Naive B cell (primary cell): ENCODE measurements at regions not wholly inside any gene's neighbourhood (a gene's known extent, or its start where the extent isn't known, plus 50 kb on each side); places are given as distances from the start of the nearest gene placed in this dataset.
"Not testable (repeated sequence)": the region's sequence is repeated elsewhere in the genome, so short reads cannot be mapped to it uniquely, and the experiment has no call there.

Experiments used
- ATAC-seq, 2 donors: fragments of 150-1000 bp; cut with Tn5 transposase; 2 replicates each; pipeline ENCODE4 v1.10.0; 2021; ENCODE audit warnings: low read depth in 2 of 2, mild to moderate bottlenecking in 2 of 2, moderate library complexity in 2 of 2
- DNase-seq: peaks from one replicate; pipeline ENCODE4 v3.0.0; 2022
- H3K27ac Mint-ChIP-seq, 6 donors: one replicate each; pipeline ENCODE4 v1.8.0; 2020 to 2022; ENCODE audit warnings: mild to moderate bottlenecking in 6 of 6, mixed read lengths in 6 of 6, moderate library complexity in 5 of 6, inconsistent platforms in 2 of 6
- H3K27me3 Mint-ChIP-seq, 3 donors: one replicate each; pipeline ENCODE4 v1.8.0; 2021 to 2022; ENCODE audit warnings: mixed read lengths in 3 of 3, mild to moderate bottlenecking in 1 of 3
- H3K36me3 Mint-ChIP-seq, 2 donors: one replicate each; pipeline ENCODE4 v1.8.0; 2020 to 2022; ENCODE audit warnings: mixed read lengths in 2 of 2, inconsistent platforms in 1 of 2, mild to moderate bottlenecking in 1 of 2
- H3K4me1 Mint-ChIP-seq, 3 donors: one replicate each; pipeline ENCODE4 v1.8.0; 2020 to 2022; ENCODE audit warnings: mixed read lengths in 3 of 3, inconsistent platforms in 1 of 3, mild to moderate bottlenecking in 1 of 3, moderate library complexity in 1 of 3
- H3K4me3 Mint-ChIP-seq, 8 donors: one replicate each; pipeline ENCODE4 v1.8.0; 2020 to 2022; ENCODE audit warnings: mild to moderate bottlenecking in 8 of 8, mixed read lengths in 8 of 8, moderate library complexity in 8 of 8, inconsistent platforms in 2 of 8
- H3K9me3 Mint-ChIP-seq, 7 donors: one replicate each; pipeline ENCODE4 v1.8.0; 2020 to 2022; ENCODE audit warnings: mixed read lengths in 7 of 7, mild to moderate bottlenecking in 5 of 7, inconsistent platforms in 2 of 7, moderate library complexity in 1 of 7

DNA sequence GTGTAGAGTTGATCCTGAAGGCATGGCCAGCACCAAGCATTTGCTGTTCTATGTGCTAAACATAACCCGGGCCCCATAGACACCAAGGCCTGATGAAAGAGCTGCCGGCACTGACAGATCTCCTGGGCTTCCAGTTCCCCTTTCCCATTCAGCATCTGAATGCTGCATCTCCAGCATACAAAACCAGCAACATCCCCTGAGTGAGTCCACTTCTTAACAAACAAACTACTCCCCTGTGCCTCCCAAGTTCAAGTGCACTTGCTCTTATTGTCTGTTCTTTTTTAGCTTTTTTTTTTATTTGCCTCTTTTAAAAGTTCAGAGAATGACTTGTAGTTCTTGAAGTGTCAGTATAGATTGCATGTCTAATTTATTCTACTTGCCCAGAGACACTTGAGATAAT lies 156.0 kb downstream of the EDEM1 start:
- DNase-seq (no peak), ATAC-seq (no peak)
- H3K4me3 Mint-ChIP-seq: no peak overlapping the region
- peaks cover 5 to 19% (median 11%) of the 10 kb centered on the region in 3 donors for H3K27me3 Mint-ChIP-seq
- peak overlapping the region in 2 of 6 donors; percentile 34 to 55 for H3K27ac Mint-ChIP-seq
- no peaks in the 10 kb centered on the region for H3K4me1 Mint-ChIP-seq
- H3K9me3 Mint-ChIP-seq: peaks cover 0 to 2% (median 0%) of the 10 kb centered on the region in 7 donors
- H3K36me3 Mint-ChIP-seq: no peaks in the 10 kb centered on the region

DNA sequence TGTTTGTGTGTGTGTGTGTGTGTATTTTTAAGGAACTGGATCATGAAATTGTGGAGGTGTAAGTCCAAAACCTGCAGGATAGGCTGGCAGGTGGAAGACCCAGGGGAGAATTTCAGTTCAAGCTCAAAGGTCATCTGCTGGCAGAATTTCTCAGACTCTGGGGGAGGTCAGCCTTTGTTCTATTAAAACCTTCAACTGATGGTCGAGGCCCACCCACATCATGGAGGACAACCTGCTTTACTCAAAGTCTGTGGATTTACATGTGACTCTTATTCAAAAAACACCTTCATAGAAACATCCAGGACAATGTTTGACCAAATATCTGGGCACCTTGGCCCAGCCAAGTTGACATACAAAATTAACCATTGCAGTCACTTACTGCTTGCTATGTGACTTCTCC lies 157.2 kb downstream of the EDEM1 start:
- H3K27ac Mint-ChIP-seq: peak overlapping the region in 1 of 6 donors; percentile 12
- H3K4me1 Mint-ChIP-seq: no peaks in the 10 kb centered on the region
- DNase-seq (no peak), ATAC-seq (no peak)
- H3K9me3 Mint-ChIP-seq: peaks cover 0 to 6% (median 3%) of the 10 kb centered on the region in 7 donors
- peaks cover 0 to 6% of the 10 kb centered on the region in 2 donors for H3K36me3 Mint-ChIP-seq
- no peak overlapping the region for H3K4me3 Mint-ChIP-seq
- H3K27me3 Mint-ChIP-seq: peaks cover 11 to 26% (median 22%) of the 10 kb centered on the region in 3 donors

DNA sequence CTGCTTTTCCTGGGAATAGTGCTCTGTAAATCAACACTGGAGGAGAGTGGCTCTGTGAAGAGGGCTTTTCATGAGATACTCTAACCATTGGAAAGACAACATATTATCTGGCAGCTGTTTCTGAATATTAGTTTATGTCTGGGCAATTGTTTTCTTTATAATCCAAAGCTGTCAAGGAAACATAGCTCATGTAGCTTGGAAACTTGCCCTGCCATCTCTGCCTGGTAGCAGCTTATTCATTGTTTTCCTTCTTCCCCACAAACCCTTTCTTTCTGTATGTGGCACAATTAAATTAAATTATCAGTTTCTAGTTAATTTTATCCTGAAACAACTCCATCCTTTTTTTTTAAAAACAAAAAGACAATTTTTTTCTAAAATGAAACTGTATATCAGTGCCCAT lies 160.0 kb downstream of the EDEM1 start:
- peaks cover 0 to 8% of the 10 kb centered on the region in 2 donors for H3K36me3 Mint-ChIP-seq
- H3K9me3 Mint-ChIP-seq: peaks cover 0 to 9% (median 3%) of the 10 kb centered on the region in 7 donors
- H3K27me3 Mint-ChIP-seq: peaks cover 9 to 24% (median 23%) of the 10 kb centered on the region in 3 donors
- H3K4me1 Mint-ChIP-seq: no peaks in the 10 kb centered on the region
- no peak overlapping the region for H3K27ac Mint-ChIP-seq
- H3K4me3 Mint-ChIP-seq: no peak overlapping the region
- ATAC-seq: no peak
- DNase-seq: no peak

DNA sequence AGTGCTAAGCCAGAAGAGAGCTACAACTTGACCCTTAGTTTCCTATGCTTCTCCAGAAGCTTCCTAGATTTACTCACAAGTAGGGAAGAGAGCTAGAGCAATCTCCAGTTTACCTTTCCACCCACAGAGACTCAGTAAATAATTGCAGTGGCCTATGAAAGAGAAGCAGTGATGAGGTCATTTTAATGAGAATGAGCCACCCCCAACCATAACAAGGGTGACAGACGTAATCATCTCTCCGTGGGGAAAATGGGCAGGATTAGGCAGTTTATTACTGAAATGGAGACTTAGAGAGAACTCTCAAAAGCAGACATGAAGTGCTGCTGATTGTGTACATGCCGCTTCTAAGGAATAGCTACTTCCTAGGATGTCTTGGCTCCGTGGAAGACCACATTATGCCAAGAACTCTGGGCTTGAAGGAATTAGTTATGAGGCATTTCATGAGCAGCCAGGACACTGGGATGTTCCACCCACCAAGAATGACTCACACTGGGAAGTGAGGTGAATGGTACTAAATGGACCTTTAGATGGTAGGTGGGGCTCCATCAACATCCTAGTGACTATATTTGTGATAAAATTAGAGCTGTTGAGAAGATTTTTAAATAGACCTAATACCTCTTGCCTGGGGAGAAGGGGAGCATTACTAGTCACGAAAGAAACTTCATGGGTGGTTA lies 160.9 kb downstream of the EDEM1 start:
- DNase-seq (no peak), ATAC-seq (no peak)
- Mint-ChIP-seq H3K27me3 (peaks cover 13 to 24% (median 23%) of the 10 kb centered on the region in 3 donors), H3K4me1 (no peaks in the 10 kb centered on the region), H3K36me3 (peaks cover 0 to 8% of the 10 kb centered on the region in 2 donors), H3K27ac (peak overlapping the region in 1 of 6 donors; percentile 74), H3K9me3 (peaks cover 0 to 9% (median 3%) of the 10 kb centered on the region in 7 donors), H3K4me3 (no peak overlapping the region)

DNA sequence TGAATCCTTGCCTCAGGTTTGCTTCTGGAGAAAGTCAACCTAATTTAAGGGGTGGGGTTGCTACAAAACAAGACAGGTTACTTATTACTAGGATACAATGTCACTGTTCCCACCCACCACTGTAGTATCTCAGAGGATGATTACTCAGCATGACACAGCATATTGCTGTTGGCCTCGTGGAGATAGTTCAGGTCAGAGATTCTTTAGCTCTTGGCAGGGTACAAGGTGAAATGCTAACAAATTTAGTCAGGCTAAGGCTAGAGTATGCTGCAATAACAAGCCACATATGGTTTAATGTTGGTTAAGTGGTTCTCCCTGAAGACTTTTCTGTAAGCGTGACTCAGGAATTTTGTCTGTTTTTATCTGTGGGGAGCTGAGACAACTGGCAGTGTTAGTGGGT lies 161.8 kb downstream of the EDEM1 start:
- peaks cover 0 to 9% (median 3%) of the 10 kb centered on the region in 7 donors for H3K9me3 Mint-ChIP-seq
- H3K4me1 Mint-ChIP-seq: no peaks in the 10 kb centered on the region
- peaks cover 0 to 8% of the 10 kb centered on the region in 2 donors for H3K36me3 Mint-ChIP-seq
- no peak for DNase-seq
- peaks cover 13 to 24% (median 23%) of the 10 kb centered on the region in 3 donors for H3K27me3 Mint-ChIP-seq
- ATAC-seq: no peak
- H3K27ac Mint-ChIP-seq: peak overlapping the region in 1 of 6 donors; percentile 3
- H3K4me3 Mint-ChIP-seq: no peak overlapping the region

DNA sequence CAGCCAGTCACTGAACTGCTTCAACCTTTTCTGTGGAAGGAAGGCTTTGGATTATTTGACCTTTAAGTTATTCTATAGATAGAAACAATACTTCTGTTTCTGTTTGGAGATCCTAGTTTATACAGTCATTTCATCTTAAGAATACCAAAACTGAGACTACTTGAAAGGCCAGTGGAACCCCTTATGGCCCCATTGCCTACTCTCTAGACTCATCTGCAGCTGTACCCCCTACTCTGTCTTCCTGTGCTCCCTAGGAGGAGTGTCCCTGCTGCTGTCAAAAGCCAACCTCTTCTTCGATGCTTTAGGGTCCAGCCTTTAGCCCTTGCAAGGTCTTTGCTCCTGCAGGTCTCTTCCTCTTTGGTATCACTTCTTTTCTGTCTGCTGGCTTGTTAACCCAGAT lies 169.6 kb downstream of the EDEM1 start:
- Mint-ChIP-seq H3K4me1 (no peaks in the 10 kb centered on the region), H3K9me3 (peaks cover 15 to 27% (median 17%) of the 10 kb centered on the region in 7 donors), H3K27me3 (peaks cover 14 to 27% (median 17%) of the 10 kb centered on the region in 3 donors), H3K36me3 (peaks cover 17 to 18% of the 10 kb centered on the region in 2 donors), H3K27ac (no peak overlapping the region), H3K4me3 (no peak overlapping the region)
- no peak for DNase-seq
- no peak for ATAC-seq

DNA sequence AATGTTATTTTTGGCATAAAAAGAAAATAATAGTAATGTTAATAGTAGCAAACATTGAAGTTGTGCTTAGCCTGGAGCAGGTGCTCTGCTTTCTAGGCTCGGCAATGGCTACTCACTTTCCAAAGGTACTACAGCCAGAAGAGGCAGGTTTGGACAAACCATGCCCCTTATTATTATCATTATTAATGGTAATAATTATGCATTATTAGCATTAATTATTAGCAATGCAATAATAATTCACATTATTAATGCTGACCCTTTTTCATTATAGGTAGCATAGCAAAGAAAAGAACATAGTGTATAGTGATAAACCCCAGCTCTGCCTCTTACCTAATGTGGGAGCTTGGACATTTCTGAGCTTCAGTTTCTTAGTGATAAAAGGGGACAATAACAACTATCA lies 171.4 kb downstream of the EDEM1 start:
- Mint-ChIP-seq H3K4me1 (no peaks in the 10 kb centered on the region), H3K4me3 (no peak overlapping the region), H3K9me3 (peaks cover 15 to 27% (median 17%) of the 10 kb centered on the region in 7 donors), H3K27ac (no peak overlapping the region), H3K27me3 (peaks cover 13 to 27% (median 14%) of the 10 kb centered on the region in 3 donors), H3K36me3 (peaks cover 17 to 18% of the 10 kb centered on the region in 2 donors)
- DNase-seq: no peak
- no peak for ATAC-seq

DNA sequence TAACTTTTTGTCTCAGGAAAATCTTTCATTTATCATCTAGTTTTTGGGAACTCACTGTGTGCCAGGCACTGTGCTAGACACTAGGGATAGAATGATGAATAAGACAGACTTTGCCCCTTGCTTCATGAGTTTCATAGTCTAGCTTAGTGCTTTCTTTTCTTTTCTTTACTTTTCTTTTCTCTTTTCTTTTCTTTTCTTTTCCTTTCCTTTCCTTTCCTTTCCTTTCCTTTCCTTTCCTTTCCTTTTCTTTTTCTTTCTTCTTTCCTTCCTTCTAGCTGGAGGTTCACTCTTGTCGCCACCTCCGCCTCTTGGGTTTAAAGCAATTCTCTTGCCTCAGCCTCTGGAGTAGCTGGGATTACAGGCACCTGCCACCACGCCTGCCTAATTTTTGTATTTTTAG lies 172.9 kb downstream of the EDEM1 start:
- H3K27ac Mint-ChIP-seq: no peak overlapping the region
- DNase-seq (no peak), ATAC-seq (no peak)
- H3K4me3 Mint-ChIP-seq: no peak overlapping the region
- peaks cover 15 to 27% (median 17%) of the 10 kb centered on the region in 7 donors for H3K9me3 Mint-ChIP-seq
- H3K36me3 Mint-ChIP-seq: peaks cover 17 to 18% of the 10 kb centered on the region in 2 donors
- H3K27me3 Mint-ChIP-seq: peaks cover 13 to 27% (median 14%) of the 10 kb centered on the region in 3 donors
- H3K4me1 Mint-ChIP-seq: peaks cover 0 to under 1% (median 0%) of the 10 kb centered on the region in 3 donors

DNA sequence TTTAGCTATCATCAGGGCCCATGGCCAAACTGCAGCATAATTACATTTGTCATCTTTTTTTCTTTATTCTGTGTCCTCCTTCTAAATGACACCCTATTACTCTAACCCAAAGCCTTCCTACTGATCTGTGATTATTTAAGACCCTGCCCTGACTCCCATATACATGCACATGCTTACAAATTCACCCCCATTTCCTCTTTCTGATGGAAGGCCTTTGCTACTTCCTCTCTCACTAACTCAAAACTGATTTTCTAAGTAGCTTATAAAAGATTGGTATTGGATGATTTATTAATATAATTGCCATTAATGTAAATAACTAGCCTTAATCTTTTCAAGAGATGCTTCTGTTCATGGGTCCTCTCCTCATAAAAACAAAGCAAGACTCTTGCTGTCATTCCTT lies 179.2 kb downstream of the EDEM1 start:
- H3K27me3 Mint-ChIP-seq: no peaks in the 10 kb centered on the region
- H3K36me3 Mint-ChIP-seq: peaks cover 0 to 4% of the 10 kb centered on the region in 2 donors
- H3K4me1 Mint-ChIP-seq: peaks cover 6 to 24% (median 13%) of the 10 kb centered on the region in 3 donors
- no peak overlapping the region for H3K4me3 Mint-ChIP-seq
- DNase-seq (no peak), ATAC-seq (peak in 1 of 2 donors; percentile 52)
- H3K9me3 Mint-ChIP-seq: peaks cover 0 to 6% (median 2%) of the 10 kb centered on the region in 7 donors
- peak overlapping the region in 2 of 6 donors; percentile 1 to 9 for H3K27ac Mint-ChIP-seq

DNA sequence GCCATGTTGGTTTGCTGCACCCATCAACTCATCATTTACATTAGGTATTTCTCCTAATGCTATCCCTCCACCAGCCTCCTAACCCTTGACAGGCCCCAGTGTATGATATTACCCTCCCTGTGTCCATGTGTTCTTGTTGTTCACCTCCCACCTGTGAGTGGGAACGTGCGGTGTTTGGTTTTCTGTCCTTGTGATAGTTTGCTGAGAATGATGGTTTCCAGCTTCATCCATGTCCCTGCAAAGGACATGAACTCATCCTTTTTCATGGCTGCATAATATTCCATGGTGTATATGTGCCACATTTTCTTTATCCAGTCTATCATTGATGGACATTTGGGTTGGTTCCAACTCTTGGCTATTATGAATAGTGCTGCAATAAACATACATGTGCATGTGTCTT lies 184.0 kb downstream of the EDEM1 start:
- Mint-ChIP-seq H3K4me1 (peaks cover 13 to 19% (median 18%) of the 10 kb centered on the region in 3 donors), H3K9me3 (peaks cover 0 to 26% (median 16%) of the 10 kb centered on the region in 7 donors)
- not testable (repeated sequence) for ATAC-seq, H3K36me3 Mint-ChIP-seq, H3K27ac Mint-ChIP-seq, H3K27me3 Mint-ChIP-seq, DNase-seq, H3K4me3 Mint-ChIP-seq

DNA sequence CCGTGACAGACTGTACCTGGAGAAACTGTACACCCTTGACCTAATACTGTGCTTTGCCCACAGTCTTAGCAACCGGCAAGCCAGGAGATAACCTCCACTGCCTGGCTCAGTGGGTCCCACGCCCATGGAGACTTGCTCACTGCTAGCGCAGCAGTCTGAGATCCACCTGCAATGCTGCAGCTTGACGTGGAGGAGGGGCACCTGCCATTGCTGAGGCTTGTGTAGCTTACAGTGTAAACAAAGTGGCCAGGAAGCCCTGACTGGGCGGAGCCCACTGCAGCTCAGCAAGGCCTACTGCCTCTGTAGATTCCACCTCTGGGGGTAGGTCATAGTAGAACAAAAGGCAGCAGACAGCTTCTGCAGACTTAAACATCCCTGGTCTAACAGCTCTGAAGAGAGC lies 189.3 kb downstream of the EDEM1 start:
- peak overlapping the region in 5 of 6 donors; percentile 54 to 84 (median 72) for H3K27ac Mint-ChIP-seq

DNA sequence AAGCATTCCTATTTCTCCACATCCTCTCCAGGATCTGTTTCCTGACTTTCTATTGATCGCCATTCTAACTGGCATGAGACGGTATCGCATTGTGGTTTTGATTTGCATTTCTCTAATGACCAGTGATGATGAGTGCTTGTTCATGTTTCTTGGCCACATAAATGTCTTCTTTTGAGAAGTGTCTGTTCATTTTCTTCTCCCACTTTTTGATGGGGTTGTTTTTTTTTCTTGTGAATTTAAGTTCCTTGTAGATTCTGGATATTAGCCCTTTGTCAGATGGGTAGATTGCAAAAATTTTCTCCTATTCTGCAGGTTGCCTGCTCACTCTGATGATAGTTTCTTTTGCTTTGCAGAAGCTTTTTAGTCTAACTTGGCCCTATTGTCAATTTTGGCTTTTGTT lies 191.8 kb downstream of the EDEM1 start:
- H3K4me3 Mint-ChIP-seq, ATAC-seq: not testable (repeated sequence)
- H3K9me3 Mint-ChIP-seq: peaks cover 5 to 38% (median 28%) of the 10 kb centered on the region in 7 donors

More for the DNA sequence above, 189.3 kb downstream of the EDEM1 start:
- DNase-seq: peak; percentile 64
- Mint-ChIP-seq H3K27me3 (peaks cover 0 to 6% (median 0%) of the 10 kb centered on the region in 3 donors), H3K36me3 (peaks cover 7 to 12% of the 10 kb centered on the region in 2 donors), H3K9me3 (peaks cover 0 to 43% (median 24%) of the 10 kb centered on the region in 7 donors), H3K4me1 (peaks cover 20 to 21% (median 20%) of the 10 kb centered on the region in 3 donors), H3K4me3 (peak overlapping the region in 6 of 8 donors; percentile 11 to 71 (median 54))
- ATAC-seq: peak; percentile 96 to 98

DNA sequence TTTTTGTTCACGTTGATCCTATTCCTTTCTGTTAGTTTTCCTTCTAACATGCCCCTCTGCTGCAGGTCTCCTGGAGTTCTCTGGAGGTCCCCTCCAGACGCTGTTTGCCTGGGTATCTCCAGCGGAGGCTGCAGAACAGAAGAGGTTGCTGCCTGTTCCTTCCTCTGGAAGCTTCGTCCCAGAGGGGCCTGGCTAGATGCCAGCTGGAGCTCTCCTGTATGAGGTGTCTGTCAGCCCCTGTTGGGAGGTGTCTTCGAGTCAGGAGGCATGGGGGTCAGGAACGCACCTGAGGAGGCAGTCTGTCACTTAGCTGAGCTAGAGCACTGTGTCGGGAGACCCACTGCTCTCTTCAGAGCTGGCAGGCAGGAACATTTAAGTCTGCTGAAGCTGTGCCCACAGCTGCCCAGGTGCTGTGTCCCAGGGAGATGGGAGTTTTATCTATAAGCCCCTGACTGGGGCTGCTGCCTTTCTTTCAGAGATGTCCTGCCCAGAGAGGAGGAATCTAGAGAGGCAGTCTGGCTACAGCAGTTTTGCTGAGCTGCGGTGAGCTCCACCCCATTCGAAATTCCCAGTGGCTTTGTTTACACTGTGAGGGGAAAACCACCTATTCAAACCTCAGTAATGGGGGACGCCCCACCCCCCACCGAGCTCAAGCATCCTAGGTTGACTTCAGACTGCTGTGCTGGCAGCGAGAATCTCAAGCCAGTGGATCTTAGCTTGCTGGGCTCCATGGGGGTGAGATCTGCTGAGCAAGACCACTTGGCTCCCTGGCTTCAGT lies 196.2 kb downstream of the EDEM1 start:
- not testable (repeated sequence) for H3K4me3 Mint-ChIP-seq, ATAC-seq, DNase-seq
- H3K27me3 Mint-ChIP-seq: peaks cover 0 to 15% (median 0%) of the 10 kb centered on the region in 3 donors
- peaks cover 7 to 16% of the 10 kb centered on the region in 2 donors for H3K36me3 Mint-ChIP-seq
- H3K27ac Mint-ChIP-seq: peak overlapping the region in 2 of 6 donors; percentile 29 to 83
- H3K9me3 Mint-ChIP-seq: peaks cover 5 to 31% (median 24%) of the 10 kb centered on the region in 7 donors
- H3K4me1 Mint-ChIP-seq: peaks cover 5 to 14% (median 7%) of the 10 kb centered on the region in 3 donors

More for the DNA sequence above, 191.8 kb downstream of the EDEM1 start:
- DNase-seq, H3K27ac Mint-ChIP-seq: not testable (repeated sequence)
- peaks cover 0 to 15% (median 0%) of the 10 kb centered on the region in 3 donors for H3K27me3 Mint-ChIP-seq
- H3K4me1 Mint-ChIP-seq: peaks cover 20 to 29% (median 25%) of the 10 kb centered on the region in 3 donors
- peaks cover 7 to 23% of the 10 kb centered on the region in 2 donors for H3K36me3 Mint-ChIP-seq
